ENCODE measurements at regions not wholly inside any gene's neighbourhood (a gene's known extent, or its start where the extent isn't known, plus 50 kb on each side); places are given as distances from the start of the nearest gene placed in this dataset.

GRCh38 chr12:126557659-126558058, 1492.4 kb downstream of the AACS start:
- Histone ChIP-seq H3K9me3 (ENCODE audit: low read length) (peaks cover 11% of the 10 kb centered on the region), H3K36me3 (ENCODE audit: insufficient read depth, low read length) (no peaks in the 10 kb centered on the region), H3K4me1 (ENCODE audit: low read length) (no peaks in the 10 kb centered on the region), H3K4me3 (ENCODE audit: low read length) (no peak overlapping the region), H2AFZ (ENCODE audit: low read length) (no peak overlapping the region), H3K9me2 (replicated peaks; ENCODE audit: insufficient read depth, low read length) (no peaks in the 10 kb centered on the region), H3K27me3 (ENCODE audit: low read length) (no peaks in the 10 kb centered on the region), H3K79me2 (ENCODE audit: low read length) (no peaks in the 10 kb centered on the region), H3K4me2 (ENCODE audit: low read depth, low read length, poor library complexity, severe bottlenecking) (no peak overlapping the region), H4K20me1 (ENCODE audit: insufficient read depth, low read depth, low read length) (no peaks in the 10 kb centered on the region), H3K9ac (ENCODE audit: low read length) (no peak overlapping the region), H3K27ac (ENCODE audit: low read length) (no peak overlapping the region)
- DNase-seq, result no peak

GRCh38 chr12:126558219-126558618, 1493.0 kb downstream of the AACS start:
- H3K9me2 ChIP-seq (replicated peaks; ENCODE audit: insufficient read depth, low read length), result no peaks in the 10 kb centered on the region
- H3K27me3 ChIP-seq (ENCODE audit: low read length), result no peaks in the 10 kb centered on the region
- no peaks in the 10 kb centered on the region for H3K4me1 ChIP-seq (ENCODE audit: low read length)
- no peak overlapping the region for H3K4me2 ChIP-seq (ENCODE audit: low read depth, low read length, poor library complexity, severe bottlenecking)
- DNase-seq, result no peak
- peaks cover 12% of the 10 kb centered on the region for H3K9me3 ChIP-seq (ENCODE audit: low read length)
- H4K20me1 ChIP-seq (ENCODE audit: insufficient read depth, low read depth, low read length), result no peaks in the 10 kb centered on the region
- H2AFZ ChIP-seq (ENCODE audit: low read length), result no peak overlapping the region
- no peaks in the 10 kb centered on the region for H3K36me3 ChIP-seq (ENCODE audit: insufficient read depth, low read length)
- no peak overlapping the region for H3K27ac ChIP-seq (ENCODE audit: low read length)
- H3K79me2 ChIP-seq (ENCODE audit: low read length), result no peaks in the 10 kb centered on the region
- H3K9ac ChIP-seq (ENCODE audit: low read length), result no peak overlapping the region
- H3K4me3 ChIP-seq (ENCODE audit: low read length), result no peak overlapping the region

GRCh38 chr12:126558810-126559209, 1493.6 kb downstream of the AACS start:
- H3K4me2 ChIP-seq (ENCODE audit: low read depth, low read length, poor library complexity, severe bottlenecking), result no peak overlapping the region

GRCh38 chr12:126567016-126567415, 1501.8 kb downstream of the AACS start:
- H2AFZ ChIP-seq (ENCODE audit: low read length), result no peak overlapping the region
- no peak overlapping the region for H3K9ac ChIP-seq (ENCODE audit: low read length)
- no peak for DNase-seq
- H3K4me1 ChIP-seq (ENCODE audit: low read length), result no peaks in the 10 kb centered on the region
- H3K4me3 ChIP-seq (ENCODE audit: low read length), result no peak overlapping the region
- no peak overlapping the region for H3K4me2 ChIP-seq (ENCODE audit: low read depth, low read length, poor library complexity, severe bottlenecking)
- H3K27me3 ChIP-seq (ENCODE audit: low read length), result no peaks in the 10 kb centered on the region
- no peak overlapping the region for H3K27ac ChIP-seq (ENCODE audit: low read length)
- H4K20me1 ChIP-seq (ENCODE audit: insufficient read depth, low read depth, low read length), result no peaks in the 10 kb centered on the region
- H3K36me3 ChIP-seq (ENCODE audit: insufficient read depth, low read length), result no peaks in the 10 kb centered on the region
- no peaks in the 10 kb centered on the region for H3K9me2 ChIP-seq (replicated peaks; ENCODE audit: insufficient read depth, low read length)
- no peaks in the 10 kb centered on the region for H3K79me2 ChIP-seq (ENCODE audit: low read length)
- H3K9me3 ChIP-seq (ENCODE audit: low read length), result peaks cover 7% of the 10 kb centered on the region

More at GRCh38 chr12:126558810-126559209, 1493.6 kb downstream of the AACS start:
- H4K20me1 ChIP-seq (ENCODE audit: insufficient read depth, low read depth, low read length), result no peaks in the 10 kb centered on the region
- H3K9me3 ChIP-seq (ENCODE audit: low read length), result peaks cover 7% of the 10 kb centered on the region
- no peaks in the 10 kb centered on the region for H3K4me1 ChIP-seq (ENCODE audit: low read length)
- no peak overlapping the region for H2AFZ ChIP-seq (ENCODE audit: low read length)
- DNase-seq, result no peak
- H3K27ac ChIP-seq (ENCODE audit: low read length), result no peak overlapping the region
- H3K79me2 ChIP-seq (ENCODE audit: low read length), result no peaks in the 10 kb centered on the region
- no peak overlapping the region for H3K9ac ChIP-seq (ENCODE audit: low read length)
- H3K4me3 ChIP-seq (ENCODE audit: low read length), result no peak overlapping the region
- no peaks in the 10 kb centered on the region for H3K9me2 ChIP-seq (replicated peaks; ENCODE audit: insufficient read depth, low read length)
- H3K36me3 ChIP-seq (ENCODE audit: insufficient read depth, low read length), result no peaks in the 10 kb centered on the region
- H3K27me3 ChIP-seq (ENCODE audit: low read length), result no peaks in the 10 kb centered on the region

- no peaks in the 10 kb centered on the region for H3K79me2 ChIP-seq (ENCODE audit: low read length)
- H3K9ac ChIP-seq (ENCODE audit: low read length), result no peak overlapping the region
- H2AFZ ChIP-seq (ENCODE audit: low read length), result no peak overlapping the region
- H3K27me3 ChIP-seq (ENCODE audit: low read length), result no peaks in the 10 kb centered on the region
- no peak for DNase-seq
- H3K36me3 ChIP-seq (ENCODE audit: insufficient read depth, low read length), result no peaks in the 10 kb centered on the region
- H3K4me1 ChIP-seq (ENCODE audit: low read length), result no peaks in the 10 kb centered on the region
- no peak overlapping the region for H3K4me3 ChIP-seq (ENCODE audit: low read length)
- no peaks in the 10 kb centered on the region for H4K20me1 ChIP-seq (ENCODE audit: insufficient read depth, low read depth, low read length)
- H3K27ac ChIP-seq (ENCODE audit: low read length), result no peak overlapping the region
- H3K9me2 ChIP-seq (replicated peaks; ENCODE audit: insufficient read depth, low read length), result no peaks in the 10 kb centered on the region
- no peak overlapping the region for H3K4me2 ChIP-seq (ENCODE audit: low read depth, low read length, poor library complexity, severe bottlenecking)
- peaks cover 13% of the 10 kb centered on the region for H3K9me3 ChIP-seq (ENCODE audit: low read length)
Measured at GRCh38 chr12:126569706-126570105, 1504.5 kb downstream of the AACS start.

GRCh38 chr12:126570566-126570965, 1505.3 kb downstream of the AACS start:
- no peak overlapping the region for H2AFZ ChIP-seq (ENCODE audit: low read length)
- H3K9ac ChIP-seq (ENCODE audit: low read length), result no peak overlapping the region
- no peak for DNase-seq
- H3K79me2 ChIP-seq (ENCODE audit: low read length), result no peaks in the 10 kb centered on the region
- no peaks in the 10 kb centered on the region for H3K9me2 ChIP-seq (replicated peaks; ENCODE audit: insufficient read depth, low read length)
- peaks cover 10% of the 10 kb centered on the region for H3K9me3 ChIP-seq (ENCODE audit: low read length)
- no peaks in the 10 kb centered on the region for H3K36me3 ChIP-seq (ENCODE audit: insufficient read depth, low read length)
- H3K27ac ChIP-seq (ENCODE audit: low read length), result no peak overlapping the region
- no peak overlapping the region for H3K4me2 ChIP-seq (ENCODE audit: low read depth, low read length, poor library complexity, severe bottlenecking)
- no peaks in the 10 kb centered on the region for H4K20me1 ChIP-seq (ENCODE audit: insufficient read depth, low read depth, low read length)
- no peaks in the 10 kb centered on the region for H3K4me1 ChIP-seq (ENCODE audit: low read length)
- H3K4me3 ChIP-seq (ENCODE audit: low read length), result no peak overlapping the region
- H3K27me3 ChIP-seq (ENCODE audit: low read length), result no peaks in the 10 kb centered on the region

- H3K4me2 ChIP-seq (ENCODE audit: low read depth, low read length, poor library complexity, severe bottlenecking), result no peak overlapping the region
- H4K20me1 ChIP-seq (ENCODE audit: insufficient read depth, low read depth, low read length), result no peaks in the 10 kb centered on the region
- no peak overlapping the region for H3K9ac ChIP-seq (ENCODE audit: low read length)
- no peak overlapping the region for H2AFZ ChIP-seq (ENCODE audit: low read length)
- no peaks in the 10 kb centered on the region for H3K36me3 ChIP-seq (ENCODE audit: insufficient read depth, low read length)
- no peak overlapping the region for H3K27ac ChIP-seq (ENCODE audit: low read length)
- no peak overlapping the region for H3K4me3 ChIP-seq (ENCODE audit: low read length)
- no peaks in the 10 kb centered on the region for H3K4me1 ChIP-seq (ENCODE audit: low read length)
- H3K79me2 ChIP-seq (ENCODE audit: low read length), result no peaks in the 10 kb centered on the region
- no peak for DNase-seq
- H3K27me3 ChIP-seq (ENCODE audit: low read length), result no peaks in the 10 kb centered on the region
- H3K9me2 ChIP-seq (replicated peaks; ENCODE audit: insufficient read depth, low read length), result no peaks in the 10 kb centered on the region
- H3K9me3 ChIP-seq (ENCODE audit: low read length), result peaks cover 9% of the 10 kb centered on the region
Measured at GRCh38 chr12:126572170-126572569, 1506.9 kb downstream of the AACS start.

- H3K79me2 ChIP-seq (ENCODE audit: low read length), result no peaks in the 10 kb centered on the region
- H3K4me3 ChIP-seq (ENCODE audit: low read length), result no peak overlapping the region
- no peak for DNase-seq
- no peak overlapping the region for H3K9ac ChIP-seq (ENCODE audit: low read length)
- H2AFZ ChIP-seq (ENCODE audit: low read length), result no peak overlapping the region
- no peaks in the 10 kb centered on the region; the same call in 1 of the 2 replicates for H3K9me3 ChIP-seq (ENCODE audit: low read length)
- no peak overlapping the region for H3K27ac ChIP-seq (ENCODE audit: low read length)
- no peak overlapping the region for H3K4me2 ChIP-seq (ENCODE audit: low read depth, low read length, poor library complexity, severe bottlenecking)
- H4K20me1 ChIP-seq (ENCODE audit: insufficient read depth, low read depth, low read length), result no peaks in the 10 kb centered on the region
- no peaks in the 10 kb centered on the region for H3K27me3 ChIP-seq (ENCODE audit: low read length)
- H3K36me3 ChIP-seq (ENCODE audit: insufficient read depth, low read length), result no peaks in the 10 kb centered on the region
- no peaks in the 10 kb centered on the region for H3K9me2 ChIP-seq (replicated peaks; ENCODE audit: insufficient read depth, low read length)
- H3K4me1 ChIP-seq (ENCODE audit: low read length), result no peaks in the 10 kb centered on the region
Measured at GRCh38 chr12:126581655-126582054, 1516.4 kb downstream of the AACS start.

- H3K4me1 ChIP-seq (ENCODE audit: low read length), result no peaks in the 10 kb centered on the region
Measured at GRCh38 chr12:126582231-126582630, 1517.0 kb downstream of the AACS start.

More at GRCh38 chr12:126582231-126582630, 1517.0 kb downstream of the AACS start:
- Histone ChIP-seq H3K9me3 (ENCODE audit: low read length) (no peaks in the 10 kb centered on the region; the same call in 1 of the 2 replicates), H3K27ac (ENCODE audit: low read length) (no peak overlapping the region), H3K9ac (ENCODE audit: low read length) (no peak overlapping the region), H3K4me3 (ENCODE audit: low read length) (no peak overlapping the region), H3K4me2 (ENCODE audit: low read depth, low read length, poor library complexity, severe bottlenecking) (no peak overlapping the region), H3K9me2 (replicated peaks; ENCODE audit: insufficient read depth, low read length) (no peaks in the 10 kb centered on the region), H3K79me2 (ENCODE audit: low read length) (no peaks in the 10 kb centered on the region), H3K36me3 (ENCODE audit: insufficient read depth, low read length) (no peaks in the 10 kb centered on the region), H4K20me1 (ENCODE audit: insufficient read depth, low read depth, low read length) (no peaks in the 10 kb centered on the region), H3K27me3 (ENCODE audit: low read length) (no peaks in the 10 kb centered on the region), H2AFZ (ENCODE audit: low read length) (no peak overlapping the region)
- DNase-seq, result no peak
